ENCODE measurements at regions not wholly inside any gene's neighbourhood (a gene's known extent, or its start where the extent isn't known, plus 50 kb on each side); places are given as distances from the start of the nearest gene placed in this dataset.
"Not testable (repeated sequence)": the region's sequence is repeated elsewhere in the genome, so short reads cannot be mapped to it uniquely, and the experiment has no call there.

DNA sequence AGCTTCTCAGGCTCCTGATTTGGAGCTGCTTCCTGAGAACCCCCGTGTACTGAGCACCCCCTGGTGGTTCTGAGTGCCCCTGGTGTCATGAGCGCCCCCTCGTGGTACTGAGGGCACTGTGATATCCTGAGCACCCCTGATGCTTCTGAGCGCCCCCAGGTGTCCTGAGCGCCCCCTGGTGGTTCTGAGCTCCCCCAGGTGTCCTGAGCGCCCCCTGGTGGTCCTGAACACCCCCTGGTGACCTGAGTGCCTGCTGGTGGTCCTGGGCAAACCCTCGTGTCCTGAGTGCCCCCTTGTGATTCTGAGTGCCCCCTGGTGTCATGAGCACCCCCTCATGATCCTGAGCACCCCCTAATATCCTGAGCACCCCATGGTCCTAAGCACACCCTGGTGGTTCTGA lies 502.1 kb downstream of the TP53TG3F start:
- no CpG with 5 or more reads among the region's 7 CpGs for WGBS, 2 experiments (ENCODE audit: extremely low coverage in 2 of 2, insufficient read length in 1 of 2)
- H3K56ac ChIP-seq (ENCODE audit: extremely low read depth, insufficient read depth, low read length); H3K4ac ChIP-seq (ENCODE audit: low read depth, low read length); H3K36me3 ChIP-seq (ENCODE audit: control insufficient read depth, insufficient read depth, low read length); in situ Hi-C loops (cut with MboI; ENCODE audit: low sequenced_read_pairs); DNase-seq; H3K4me1 ChIP-seq (ENCODE audit: control insufficient read depth, insufficient read depth, low read length); H3K9me3 ChIP-seq (ENCODE audit: control insufficient read depth, insufficient read depth, low read length); ATAC-seq (ENCODE audit: low read depth); H3K27ac ChIP-seq (ENCODE audit: insufficient read depth, low read length); H3K9ac ChIP-seq (ENCODE audit: low read depth, low read length); dilution Hi-C loops (cut with HindIII; ENCODE audit: low sequenced_read_pairs, unreplicated experiment); H3K4me3 ChIP-seq (ENCODE audit: insufficient read depth, low read depth, low read length); CTCF ChIA-PET; H4K8ac ChIP-seq (ENCODE audit: low read depth in 2 of 2, low read length in 2 of 2); H2BK5ac ChIP-seq (ENCODE audit: low read depth, low read length, poor library complexity, severe bottlenecking); H2AK5ac ChIP-seq (ENCODE audit: low read depth, low read length); H2BK20ac ChIP-seq (ENCODE audit: low read depth, low read length); H4K5ac ChIP-seq (ENCODE audit: low read depth, low read length); H3K9me1 ChIP-seq (ENCODE audit: insufficient read depth, low read length); H4K20me1 ChIP-seq (ENCODE audit: insufficient read depth, low read length); H3K18ac ChIP-seq (ENCODE audit: low read depth, low read length); H3K23ac ChIP-seq (ENCODE audit: low read depth, low read length); H2BK120ac ChIP-seq (ENCODE audit: low read depth, low read length); H3K79me1 ChIP-seq (ENCODE audit: low read depth in 1 of 2, low read length in 2 of 2); H3K27me3 ChIP-seq (ENCODE audit: control insufficient read depth, insufficient read depth, low read length); H3K14ac ChIP-seq (replicated peaks; ENCODE audit: low read depth, low read length); H2BK15ac ChIP-seq (ENCODE audit: low read depth, low read length); BruUV-seq (replicated peaks); POLR2A ChIA-PET (ENCODE audit: unreplicated experiment); intact Hi-C loops (cut with micrococcal nuclease); H2AFZ ChIP-seq (replicated peaks; ENCODE audit: low read length, poor library complexity); H4K91ac ChIP-seq (ENCODE audit: insufficient read depth, low read depth, low read length); H3K4me2 ChIP-seq (ENCODE audit: low read depth, low read length); H2AK9ac ChIP-seq (replicated peaks; ENCODE audit: low read depth, low read length, poor library complexity): not testable (repeated sequence)

DNA sequence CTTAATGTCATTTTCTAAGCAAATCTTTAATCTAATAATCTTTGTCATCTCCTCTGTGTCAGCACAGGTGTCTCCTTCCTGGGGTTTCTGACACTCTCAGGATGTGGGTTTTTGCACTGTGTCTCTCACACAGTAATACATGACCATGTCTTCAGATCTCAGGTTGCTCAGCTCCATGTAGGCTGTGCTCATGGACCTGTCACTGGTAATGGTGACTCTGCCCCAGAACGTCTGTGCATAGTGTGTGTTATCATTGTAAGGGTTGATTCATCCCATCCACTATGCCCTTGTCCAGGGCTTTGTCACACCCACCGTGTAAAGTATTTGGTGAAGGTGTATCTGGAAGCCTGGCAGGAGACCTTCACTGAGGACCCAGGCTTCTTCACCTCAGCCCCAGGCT lies 506.1 kb downstream of the TP53TG3F start:
- H2AK5ac ChIP-seq (ENCODE audit: low read depth, low read length); ATAC-seq (ENCODE audit: low read depth); BruUV-seq (replicated peaks); H2AK9ac ChIP-seq (replicated peaks; ENCODE audit: low read depth, low read length, poor library complexity); H3K4me2 ChIP-seq (ENCODE audit: low read depth, low read length); H3K9me1 ChIP-seq (ENCODE audit: insufficient read depth, low read length); H4K91ac ChIP-seq (ENCODE audit: insufficient read depth, low read depth, low read length); POLR2A ChIA-PET (ENCODE audit: unreplicated experiment); H4K5ac ChIP-seq (ENCODE audit: low read depth, low read length); H2BK120ac ChIP-seq (ENCODE audit: low read depth, low read length); intact Hi-C loops (cut with micrococcal nuclease); H2BK15ac ChIP-seq (ENCODE audit: low read depth, low read length); H3K9ac ChIP-seq (ENCODE audit: low read depth, low read length); in situ Hi-C loops (cut with MboI; ENCODE audit: low sequenced_read_pairs); H3K9me3 ChIP-seq (ENCODE audit: control insufficient read depth, insufficient read depth, low read length); H4K20me1 ChIP-seq (ENCODE audit: insufficient read depth, low read length); H2BK20ac ChIP-seq (ENCODE audit: low read depth, low read length); H3K23ac ChIP-seq (ENCODE audit: low read depth, low read length); H3K79me1 ChIP-seq (ENCODE audit: low read depth in 1 of 2, low read length in 2 of 2); dilution Hi-C loops (cut with HindIII; ENCODE audit: low sequenced_read_pairs, unreplicated experiment); H3K18ac ChIP-seq (ENCODE audit: low read depth, low read length); H3K56ac ChIP-seq (ENCODE audit: extremely low read depth, insufficient read depth, low read length); DNase-seq; CTCF ChIA-PET; H3K4me1 ChIP-seq (ENCODE audit: control insufficient read depth, insufficient read depth, low read length); H3K27ac ChIP-seq (ENCODE audit: insufficient read depth, low read length); H2AFZ ChIP-seq (replicated peaks; ENCODE audit: low read length, poor library complexity); H2BK5ac ChIP-seq (ENCODE audit: low read depth, low read length, poor library complexity, severe bottlenecking); H3K36me3 ChIP-seq (ENCODE audit: control insufficient read depth, insufficient read depth, low read length); H3K14ac ChIP-seq (replicated peaks; ENCODE audit: low read depth, low read length); H4K8ac ChIP-seq (ENCODE audit: low read depth in 2 of 2, low read length in 2 of 2); H3K4ac ChIP-seq (ENCODE audit: low read depth, low read length); H3K4me3 ChIP-seq (ENCODE audit: insufficient read depth, low read depth, low read length); H3K27me3 ChIP-seq (ENCODE audit: control insufficient read depth, insufficient read depth, low read length): not testable (repeated sequence)
- no CpG with 5 or more reads among the region's 2 CpGs for WGBS, 2 experiments (ENCODE audit: extremely low coverage in 2 of 2, insufficient read length in 1 of 2)

All from IMR-90 (cell line).